ENCODE measurements at regions not wholly inside any gene's neighbourhood (a gene's known extent, or its start where the extent isn't known, plus 50 kb on each side); places are given as distances from the start of the nearest gene placed in this dataset.

GRCh38 chr5:9956725-9957124 lies 293.0 kb downstream of the ATPSCKMT start:
- TF ChIP-seq POLR2AphosphoS5 (IDR thresholded peaks at IDR 0.05) (no peak), CTCF (IDR thresholded peaks at IDR 0.05) (no peak), POLR2A (IDR thresholded peaks at IDR 0.05) (no peak)

Data from gastroesophageal sphincter (tissue), 3 donors.